Fibroblast of the aortic adventitia (primary cell): ENCODE measurements at regions not wholly inside any gene's neighbourhood (a gene's known extent, or its start where the extent isn't known, plus 50 kb on each side); places are given as distances from the start of the nearest gene placed in this dataset.
"Not testable (repeated sequence)": the region's sequence is repeated elsewhere in the genome, so short reads cannot be mapped to it uniquely, and the experiment has no call there.

ENCODE experiments used
- DNase-seq: peaks from one replicate; pipeline ENCODE4 v3.0.0-alpha.2; 2010; ENCODE audit warnings: low read depth
- H3K4me3 ChIP-seq: 2 replicates; pipeline ENCODE4 v1.5.1; 2011; ENCODE audit warnings: low read depth, mild to moderate bottlenecking, control low read depth, low read length, moderate library complexity
- CTCF ChIP-seq: IDR thresholded peaks from 2 replicates; pipeline ENCODE4 v1.5.1; 2011; ENCODE audit warnings: mild to moderate bottlenecking, low read length, control low read depth, inconsistent platforms; ENCODE audit not compliant: insufficient read depth

- no peak overlapping the region for H3K4me3 ChIP-seq
- TF ChIP-seq CTCF = no peak
- no peak for DNase-seq
Measured at GRCh38 chr1:79499541-79499940, 493.0 kb upstream of the ADGRL4 start.

- no peak overlapping the region for H3K4me3 ChIP-seq
- TF ChIP-seq CTCF = peak; percentile 98
- peak; percentile 65 for DNase-seq
Measured at GRCh38 chr1:79497193-79497773, 490.8 kb upstream of the ADGRL4 start.

- H3K4me3 ChIP-seq = no peak overlapping the region
- no peak for TF ChIP-seq CTCF
- DNase-seq = no peak
Measured at GRCh38 chr1:79496129-79496528, 489.6 kb upstream of the ADGRL4 start.

- DNase-seq, H3K4me3 ChIP-seq: not testable (repeated sequence)
Measured at GRCh38 chr1:79493702-79494101, 487.2 kb upstream of the ADGRL4 start.

GRCh38 chr1:79488572-79489121 lies 482.1 kb upstream of the ADGRL4 start:
- not testable (repeated sequence) for DNase-seq, H3K4me3 ChIP-seq

GRCh38 chr1:79478728-79479373 lies 472.3 kb upstream of the ADGRL4 start:
- H3K4me3 ChIP-seq = no peak overlapping the region
- no peak for DNase-seq
- no peak for TF ChIP-seq CTCF

GRCh38 chr1:79478160-79478559 lies 471.6 kb upstream of the ADGRL4 start:
- no peak overlapping the region for H3K4me3 ChIP-seq
- TF ChIP-seq CTCF = no peak
- DNase-seq = no peak

- no peak for DNase-seq
- no peak overlapping the region for H3K4me3 ChIP-seq
- TF ChIP-seq CTCF = no peak
Measured at GRCh38 chr1:79472067-79472656, 465.6 kb upstream of the ADGRL4 start.
